Sciatic nerve (tissue), 2 donors: ENCODE measurements at regions not wholly inside any gene's neighbourhood (a gene's known extent, or its start where the extent isn't known, plus 50 kb on each side); places are given as distances from the start of the nearest gene placed in this dataset.
"Not testable (repeated sequence)": the region's sequence is repeated elsewhere in the genome, so short reads cannot be mapped to it uniquely, and the experiment has no call there.

Source experiments
- ATAC-seq: fragments of 200-7000 bp; cut with Tn5 transposase; one replicate; pipeline ENCODE4 v1.9.1; 2020; ENCODE audit warnings: mild to moderate bottlenecking, moderate library complexity
- DNase-seq: peaks from one replicate; pipeline ENCODE4 v3.0.0-alpha.2; 2020; ENCODE audit warnings: low spot score
- intact Hi-C: fragments of 100-400 bp; cut with DNase I; formaldehyde crosslinking; loops from one replicate; pipeline ENCODE4 v1.14.2; 2022
- donor health status: DM: no; HTN: no; CAD: no.
- donor health status: DM: no; HTN: no; CAD: no.

DNA sequence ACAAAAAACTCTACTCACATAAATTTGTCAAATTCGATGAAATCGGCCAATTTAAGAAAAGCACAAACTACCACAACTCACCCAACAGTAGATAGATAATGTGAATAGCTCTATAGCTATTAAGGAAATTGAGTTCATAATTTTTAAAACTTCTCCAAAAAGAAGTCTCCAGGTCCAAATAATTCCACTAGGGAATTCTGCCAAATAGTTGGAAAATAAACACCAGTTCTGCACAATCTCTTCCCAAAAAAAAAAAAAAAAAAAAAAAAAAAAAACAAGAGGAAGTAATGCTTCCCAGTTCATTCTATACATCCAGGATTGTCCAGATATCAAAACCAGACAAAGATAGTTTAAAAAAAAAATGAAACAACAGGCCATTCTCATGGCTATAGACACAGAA is 164.2 kb downstream of the POLR2M start:
- no peak for ATAC-seq
- DNase-seq, result no peak
- intact Hi-C loops, result no loop called here

- DNase-seq (no peak), ATAC-seq (no peak)
- intact Hi-C loops, result no loop called here
Observed at GRCh38 chr15:57872281-57873030, 165.9 kb downstream of the POLR2M start.

DNA sequence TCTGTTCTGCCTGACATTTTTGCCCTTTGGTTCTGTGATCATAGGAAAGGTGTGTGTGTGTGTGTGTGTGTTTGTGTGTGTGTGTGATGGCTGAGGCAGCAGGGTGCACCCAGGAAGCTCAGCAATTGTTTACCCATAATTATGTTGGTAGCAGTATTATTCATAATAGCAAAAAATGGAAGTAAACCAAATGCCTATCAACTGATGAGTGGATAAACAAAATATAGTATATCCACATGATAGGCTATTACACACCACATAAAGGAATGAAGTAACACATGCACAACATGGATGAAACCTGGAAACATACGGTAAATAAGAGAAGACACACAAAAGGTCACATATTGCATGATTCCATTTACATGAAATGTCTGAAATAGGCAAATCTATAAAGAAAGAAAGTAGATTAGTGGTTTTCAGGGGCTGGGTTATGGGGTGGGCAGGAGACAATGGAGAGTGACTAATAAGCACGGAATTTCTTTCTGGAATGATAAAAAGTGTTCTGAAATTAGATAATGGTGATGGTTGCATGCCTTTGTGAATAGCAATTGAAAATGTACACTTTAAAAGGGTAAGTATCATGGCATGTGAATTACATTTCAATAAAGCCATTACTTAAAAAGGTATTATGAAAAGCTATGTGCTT is 167.2 kb downstream of the POLR2M start:
- intact Hi-C loops, result no loop called here
- no peak for ATAC-seq

DNA sequence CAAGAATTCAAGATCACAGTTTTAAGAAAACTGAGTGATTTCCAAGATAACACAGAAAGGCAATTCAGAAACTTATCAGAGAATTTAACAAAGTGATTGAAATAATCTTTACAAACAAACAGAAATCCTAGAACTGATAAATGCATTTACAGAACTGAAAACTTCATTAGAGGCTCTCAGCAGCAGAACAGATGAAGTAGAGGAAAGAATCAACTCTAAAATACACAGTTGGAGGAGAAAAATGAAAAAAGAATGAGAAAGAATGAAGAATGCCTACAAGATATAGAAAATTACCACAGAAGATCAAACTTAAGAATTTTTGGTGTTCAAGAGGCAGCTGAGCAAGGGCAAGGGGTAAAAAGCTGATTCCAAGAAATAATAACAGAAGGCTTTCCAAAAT is 168.8 kb downstream of the POLR2M start:
- intact Hi-C loops, result no loop called here
- no peak for DNase-seq
- ATAC-seq, result no peak

More for the DNA sequence above, 167.2 kb downstream of the POLR2M start:
- DNase-seq, result no peak

GRCh38 chr15:57878573-57878972 is 172.1 kb downstream of the POLR2M start:
- ATAC-seq (no peak), DNase-seq (no peak)
- intact Hi-C loops, result no loop called here

DNA sequence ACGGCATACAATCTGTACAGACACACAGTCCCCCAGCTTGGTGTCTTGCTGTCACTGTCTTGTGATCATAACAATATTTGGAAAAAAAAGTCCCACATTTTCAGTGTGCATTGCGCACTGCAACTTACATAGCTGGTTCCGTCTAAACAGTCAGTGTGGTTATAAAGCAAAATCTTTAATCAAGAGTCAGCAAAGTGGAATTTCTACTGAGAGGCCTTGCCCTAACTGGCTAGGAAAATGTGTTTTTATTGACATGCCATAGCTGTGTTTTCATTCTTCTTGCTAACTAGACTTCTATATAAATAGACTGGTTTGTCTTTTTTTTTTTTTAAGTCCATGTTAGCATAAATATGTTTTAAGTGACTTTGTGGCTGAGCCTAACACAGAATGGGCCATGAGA is 174.8 kb downstream of the POLR2M start:
- ATAC-seq (no peak), DNase-seq (no peak)
- intact Hi-C loops, result no loop called here

DNA sequence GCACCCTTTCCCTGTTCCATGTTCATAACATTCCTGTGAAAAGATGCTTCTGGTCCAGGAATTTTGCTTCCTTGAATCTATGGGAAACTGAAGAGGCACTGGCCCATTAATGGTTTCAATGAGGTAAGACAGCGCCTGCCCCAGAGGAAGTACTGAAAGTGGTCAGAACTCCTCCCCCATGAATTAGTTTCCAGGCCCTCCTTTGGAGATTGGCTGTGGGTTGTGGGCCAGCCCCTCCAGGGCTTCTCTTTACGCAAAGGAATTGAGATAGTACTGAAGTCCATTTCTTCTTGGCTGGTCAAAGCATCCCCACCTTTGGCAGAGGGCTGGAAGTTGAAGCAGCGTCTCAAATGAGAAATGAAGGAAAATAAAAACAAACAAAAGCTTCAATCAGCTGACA is 175.5 kb downstream of the POLR2M start:
- ATAC-seq (no peak), DNase-seq (no peak)
- intact Hi-C loops, result no loop called here

GRCh38 chr15:57883701-57884100 is 177.2 kb downstream of the POLR2M start:
- DNase-seq, result no peak
- ATAC-seq, result no peak
- intact Hi-C loops, result no loop called here

DNA sequence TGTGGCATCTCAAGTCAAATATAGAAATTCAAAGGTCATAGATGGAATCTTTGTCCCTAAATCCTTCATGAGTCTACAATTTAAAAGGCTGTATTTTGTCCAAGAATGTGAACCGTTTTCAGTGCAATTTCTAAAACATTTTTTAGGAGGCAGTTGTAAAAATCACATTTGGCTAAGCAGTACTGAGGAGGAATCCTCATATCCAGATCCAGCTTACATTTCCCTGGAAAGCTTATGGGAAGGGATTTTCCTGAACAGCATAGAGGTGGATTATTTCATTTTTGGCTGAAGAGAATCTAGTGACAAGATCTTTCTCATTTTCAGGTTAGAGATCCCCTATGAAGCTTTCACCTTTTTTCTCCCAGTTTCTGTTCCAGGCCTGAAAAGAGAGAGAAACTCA is 178.4 kb downstream of the POLR2M start:
- intact Hi-C loops, result no loop called here
- no peak for ATAC-seq
- no peak for DNase-seq

- DNase-seq (no peak), ATAC-seq (no peak)
- intact Hi-C loops, result no loop called here
Observed at GRCh38 chr15:57885435-57885834, 178.9 kb downstream of the POLR2M start.

GRCh38 chr15:57887825-57888224 is 177.7 kb downstream of the ALDH1A2 start:
- intact Hi-C loops, result no loop called here
- ATAC-seq, result no peak
- DNase-seq, result no peak

GRCh38 chr15:57890351-57890750 is 175.2 kb downstream of the ALDH1A2 start:
- DNase-seq (no peak), ATAC-seq (no peak)
- intact Hi-C loops, result no loop called here

DNA sequence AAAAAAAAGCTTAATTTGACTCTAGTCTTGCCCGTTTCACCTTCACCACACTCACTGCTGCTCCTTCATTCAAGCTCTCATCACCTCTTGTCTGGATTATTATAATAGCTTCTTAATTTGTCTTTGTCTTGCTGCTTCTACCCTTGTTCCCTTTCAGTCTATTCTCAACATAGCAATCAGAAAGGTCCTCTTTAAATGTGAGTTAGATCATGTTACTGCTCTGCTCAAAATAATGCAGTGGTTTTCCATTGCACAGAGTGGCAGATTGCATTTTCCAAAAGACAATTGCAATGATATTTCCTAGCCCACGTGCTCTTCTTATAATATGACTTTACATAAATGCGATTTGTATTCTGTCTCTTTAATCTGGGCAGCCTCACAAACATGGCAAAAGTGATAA is 174.6 kb downstream of the ALDH1A2 start:
- DNase-seq (no peak), ATAC-seq (no peak)
- intact Hi-C loops, result no loop called here

- ATAC-seq (no peak), DNase-seq (no peak)
- intact Hi-C loops, result no loop called here
Observed at GRCh38 chr15:57892181-57892580, 173.3 kb downstream of the ALDH1A2 start.

- intact Hi-C loops, result no loop called here
- DNase-seq, result no peak
- ATAC-seq, result no peak
Observed at GRCh38 chr15:57893040-57893439, 172.5 kb downstream of the ALDH1A2 start.

- no peak for ATAC-seq
- intact Hi-C loops, result no loop called here
- no peak for DNase-seq
Observed at GRCh38 chr15:57895291-57895690, 170.2 kb downstream of the ALDH1A2 start.

- ATAC-seq (no peak), DNase-seq (no peak)
- intact Hi-C loops, result no loop called here
Observed at GRCh38 chr15:57896114-57896513, 169.4 kb downstream of the ALDH1A2 start.

DNA sequence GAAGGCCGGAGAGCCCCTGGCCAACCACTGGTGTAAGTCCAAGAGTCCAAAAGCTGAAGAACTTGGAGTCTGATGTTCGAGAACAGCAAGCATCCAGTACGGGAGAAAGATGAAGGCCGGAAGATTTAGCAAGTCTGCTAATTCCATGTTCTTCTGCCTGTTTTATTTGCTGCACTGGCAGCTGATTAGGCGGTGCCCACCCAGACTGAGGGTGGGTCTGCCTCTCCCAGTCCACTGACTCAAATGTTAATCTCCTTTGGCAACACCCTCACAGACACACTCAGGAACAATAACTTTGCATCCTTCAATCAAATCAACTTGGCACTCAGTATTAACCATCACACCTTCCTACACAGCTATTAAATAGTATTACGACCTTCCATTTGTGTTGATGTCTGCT is 168.6 kb downstream of the ALDH1A2 start:
- intact Hi-C loops, DNase-seq, ATAC-seq: not testable (repeated sequence)

GRCh38 chr15:57897870-57898269 is 167.6 kb downstream of the ALDH1A2 start:
- no peak for ATAC-seq
- intact Hi-C loops, result no loop called here
- no peak for DNase-seq

- DNase-seq (no peak), ATAC-seq (no peak)
- intact Hi-C loops, result no loop called here
Observed at GRCh38 chr15:57902155-57902554, 163.4 kb downstream of the ALDH1A2 start.
